ENCODE measurements at regions not wholly inside any gene's neighbourhood (a gene's known extent, or its start where the extent isn't known, plus 50 kb on each side); places are given as distances from the start of the nearest gene placed in this dataset.
"Not testable (repeated sequence)": the region's sequence is repeated elsewhere in the genome, so short reads cannot be mapped to it uniquely, and the experiment has no call there.

GRCh38 chr22:23393199-23393598 is 186.9 kb downstream of the IGLL1 start:
- not testable (repeated sequence) for H3K27ac ChIP-seq (ENCODE audit: low read depth); H3K4me3 ChIP-seq (ENCODE audit: low read depth, low read length); H3K36me3 ChIP-seq (ENCODE audit: insufficient read depth); H3K4me1 ChIP-seq (ENCODE audit: insufficient read depth); DNase-seq (ENCODE audit: extremely low spot score)
- 66% methylated on average over 14 of the region's 14 CpGs for WGBS

DNA sequence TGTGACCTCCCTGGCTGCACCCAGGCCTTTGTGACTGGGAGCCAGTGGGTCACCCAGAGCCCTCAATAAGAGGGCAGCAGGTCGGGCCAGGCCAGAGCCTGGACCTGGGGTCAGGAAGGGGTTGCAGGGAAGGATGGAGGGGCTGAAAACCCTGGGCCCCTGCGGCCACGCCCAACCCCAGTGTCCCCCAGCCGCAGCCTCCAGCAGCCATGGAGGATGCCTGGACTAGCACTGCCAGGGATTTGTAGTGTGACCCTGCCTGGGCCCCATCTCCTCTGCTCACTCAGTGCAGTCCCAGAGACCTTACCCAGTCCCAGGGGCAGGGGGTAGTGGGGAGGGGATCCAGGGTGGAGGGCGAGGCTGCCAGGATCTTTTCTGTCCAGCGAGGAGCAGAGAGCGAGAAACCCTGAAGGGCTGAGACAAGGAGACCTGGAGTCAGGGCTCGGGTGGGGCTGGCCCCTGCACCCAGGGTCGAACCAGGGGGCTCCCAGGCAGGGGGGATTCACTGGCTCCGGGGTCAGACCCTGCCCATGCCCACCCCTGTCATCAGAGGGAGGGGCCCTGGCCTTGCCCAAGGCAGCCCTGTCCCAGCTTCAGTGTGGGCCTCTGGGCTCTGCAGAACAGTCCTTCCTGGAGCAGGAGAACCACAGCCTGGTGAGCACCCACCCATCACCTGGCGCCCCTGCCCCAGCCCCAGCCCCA is 187.5 kb downstream of the IGLL1 start:
- Histone ChIP-seq H3K27ac (ENCODE audit: low read depth) (no peak overlapping the region), H3K4me3 (ENCODE audit: low read depth, low read length) (no peak overlapping the region), H3K4me1 (ENCODE audit: insufficient read depth) (no peaks in the 10 kb centered on the region), H3K36me3 (ENCODE audit: insufficient read depth) (no peaks in the 10 kb centered on the region)
- WGBS = 87% methylated on average over 11 of the region's 11 CpGs
- DNase-seq (ENCODE audit: extremely low spot score) = no peak

DNA sequence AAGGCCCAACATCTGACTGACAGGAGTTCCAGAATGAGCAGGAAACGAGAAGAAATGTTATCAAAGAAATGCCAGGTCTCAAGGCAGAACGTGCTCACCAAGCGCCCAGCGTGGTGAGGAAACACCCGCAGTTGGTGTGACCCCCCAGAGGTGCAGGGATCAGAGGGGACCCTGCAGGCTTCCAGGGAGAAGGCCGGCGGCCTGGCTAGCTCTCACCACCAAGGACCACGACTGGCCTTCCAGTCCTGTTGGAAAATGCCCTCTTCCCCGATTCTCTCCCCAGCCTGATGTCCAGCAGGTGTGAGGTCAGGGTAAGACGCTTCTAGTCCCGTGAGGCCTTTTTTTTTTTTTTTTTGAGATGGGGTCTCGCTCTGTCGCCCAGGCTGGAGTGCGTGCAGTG is 189.1 kb downstream of the IGLL1 start:
- no peaks in the 10 kb centered on the region for H3K4me1 ChIP-seq (ENCODE audit: insufficient read depth)
- 87% methylated on average over 14 of the region's 14 CpGs for WGBS
- no peak for DNase-seq (ENCODE audit: extremely low spot score)

DNA sequence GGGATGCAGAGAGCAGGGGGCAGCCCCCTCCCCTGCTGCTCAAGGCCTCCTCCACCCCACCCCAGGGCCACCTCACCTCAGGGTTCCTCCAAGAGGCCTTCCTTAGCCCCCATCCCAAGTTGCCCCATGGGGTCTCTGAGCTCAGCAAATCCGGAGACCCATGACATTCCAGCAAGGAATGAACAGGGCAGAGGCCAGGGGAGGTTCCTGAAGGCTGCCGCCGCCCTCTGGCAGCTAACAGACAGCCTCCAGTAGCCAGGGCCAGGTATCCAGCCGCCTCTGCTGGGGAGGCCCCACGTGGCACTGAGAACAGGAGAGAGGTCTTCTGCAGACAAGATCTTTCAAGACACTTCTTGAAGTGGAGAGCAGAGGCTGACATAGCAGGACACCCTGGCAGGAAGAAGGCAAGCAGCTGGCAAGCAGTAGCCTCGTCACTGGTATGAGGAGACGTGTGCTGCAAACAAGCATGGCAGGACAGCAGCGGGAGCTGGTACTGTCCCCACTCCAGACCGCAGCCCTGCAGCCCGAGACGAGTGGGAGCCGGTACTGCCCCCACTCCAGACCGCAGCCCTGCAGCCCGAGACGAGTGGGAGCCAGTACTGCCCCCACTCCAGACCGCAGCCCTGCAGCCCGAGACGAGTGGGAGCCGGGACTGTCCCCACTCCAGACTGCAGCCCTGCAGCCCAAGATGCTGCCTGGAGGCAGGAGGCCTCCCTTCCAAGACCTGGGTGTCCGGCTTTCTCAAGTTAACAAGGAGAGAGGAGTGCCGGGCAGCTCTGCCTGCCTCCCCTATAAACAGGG is 190.6 kb downstream of the IGLL1 start:
- WGBS = 56% methylated on average over 21 of the region's 21 CpGs
- no peak for DNase-seq (ENCODE audit: extremely low spot score)
- no peaks in the 10 kb centered on the region for H3K36me3 ChIP-seq (ENCODE audit: insufficient read depth)

More for the DNA sequence above, 189.1 kb downstream of the IGLL1 start:
- H3K4me3 ChIP-seq (ENCODE audit: low read depth, low read length) = no peak overlapping the region
- no peak overlapping the region for H3K27ac ChIP-seq (ENCODE audit: low read depth)
- H3K36me3 ChIP-seq (ENCODE audit: insufficient read depth) = no peaks in the 10 kb centered on the region

DNA sequence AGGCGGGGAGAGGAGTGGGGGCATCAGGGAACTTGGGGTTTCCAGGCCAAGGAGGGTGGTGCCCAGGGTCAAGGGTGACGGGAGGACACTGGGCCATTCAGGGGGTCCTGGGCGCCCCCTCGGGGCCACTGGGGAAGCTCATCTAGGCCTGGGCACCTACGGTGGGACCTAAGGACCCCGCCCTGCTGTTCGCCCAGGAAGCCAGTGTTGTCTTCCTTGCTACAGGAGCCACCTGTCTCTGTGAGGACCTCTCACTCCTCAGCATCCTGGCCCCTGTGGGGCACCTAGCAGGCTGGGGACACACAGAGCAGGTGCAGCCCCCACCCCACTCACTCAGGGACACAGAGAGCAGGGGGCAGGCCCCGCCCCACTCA is 191.6 kb downstream of the IGLL1 start:
- Histone ChIP-seq H3K4me3 (ENCODE audit: low read depth, low read length) (no peak overlapping the region), H3K36me3 (ENCODE audit: insufficient read depth) (no peaks in the 10 kb centered on the region), H3K27ac (ENCODE audit: low read depth) (no peak overlapping the region), H3K4me1 (ENCODE audit: insufficient read depth) (no peaks in the 10 kb centered on the region)
- DNase-seq (ENCODE audit: extremely low spot score) = no peak
- 84% methylated on average over 8 of the region's 8 CpGs for WGBS

More for the DNA sequence above, 190.6 kb downstream of the IGLL1 start:
- Histone ChIP-seq H3K27ac (ENCODE audit: low read depth) (no peak overlapping the region), H3K4me1 (ENCODE audit: insufficient read depth) (no peaks in the 10 kb centered on the region), H3K4me3 (ENCODE audit: low read depth, low read length) (no peak overlapping the region)

DNA sequence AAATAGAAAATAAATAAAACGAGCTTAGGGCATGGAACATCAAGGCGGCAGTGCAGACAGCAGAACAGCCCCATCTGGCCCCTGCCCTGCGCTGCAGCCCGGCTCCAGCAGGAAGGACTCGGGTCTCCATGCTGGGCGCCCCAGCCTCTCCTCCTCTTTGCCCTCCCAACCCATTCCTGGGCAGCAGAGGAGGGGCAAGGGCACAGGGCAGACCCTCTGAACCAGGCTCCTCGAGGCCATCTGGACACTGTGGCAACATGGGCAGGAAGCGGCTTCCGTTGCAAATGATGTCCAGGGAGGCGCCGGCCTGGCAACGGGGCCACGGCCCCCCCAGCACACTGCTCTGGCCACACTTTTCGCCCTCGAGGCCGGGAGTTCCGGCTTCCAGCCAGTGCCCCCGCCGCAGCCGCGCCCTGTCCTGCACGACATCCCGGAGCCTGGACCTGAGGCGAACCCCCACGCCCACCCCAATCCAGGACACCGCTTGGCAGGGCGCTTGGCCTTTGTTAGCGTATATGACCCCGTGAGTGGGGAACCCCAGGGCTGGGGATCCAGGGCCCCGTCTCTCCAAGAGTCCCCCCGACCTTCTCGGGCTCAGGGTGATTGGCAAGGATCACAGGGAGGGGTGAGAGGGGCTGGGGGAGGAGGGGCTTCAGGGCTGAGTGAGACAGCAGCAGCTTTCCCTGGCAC is 192.1 kb downstream of the IGLL1 start:
- Histone ChIP-seq H3K4me3 (ENCODE audit: low read depth, low read length) (no peak overlapping the region), H3K4me1 (ENCODE audit: insufficient read depth) (no peaks in the 10 kb centered on the region), H3K27ac (ENCODE audit: low read depth) (no peak overlapping the region), H3K36me3 (ENCODE audit: insufficient read depth) (no peaks in the 10 kb centered on the region)
- no peak for DNase-seq (ENCODE audit: extremely low spot score)
- WGBS = 84% methylated on average over 32 of the region's 32 CpGs

DNA sequence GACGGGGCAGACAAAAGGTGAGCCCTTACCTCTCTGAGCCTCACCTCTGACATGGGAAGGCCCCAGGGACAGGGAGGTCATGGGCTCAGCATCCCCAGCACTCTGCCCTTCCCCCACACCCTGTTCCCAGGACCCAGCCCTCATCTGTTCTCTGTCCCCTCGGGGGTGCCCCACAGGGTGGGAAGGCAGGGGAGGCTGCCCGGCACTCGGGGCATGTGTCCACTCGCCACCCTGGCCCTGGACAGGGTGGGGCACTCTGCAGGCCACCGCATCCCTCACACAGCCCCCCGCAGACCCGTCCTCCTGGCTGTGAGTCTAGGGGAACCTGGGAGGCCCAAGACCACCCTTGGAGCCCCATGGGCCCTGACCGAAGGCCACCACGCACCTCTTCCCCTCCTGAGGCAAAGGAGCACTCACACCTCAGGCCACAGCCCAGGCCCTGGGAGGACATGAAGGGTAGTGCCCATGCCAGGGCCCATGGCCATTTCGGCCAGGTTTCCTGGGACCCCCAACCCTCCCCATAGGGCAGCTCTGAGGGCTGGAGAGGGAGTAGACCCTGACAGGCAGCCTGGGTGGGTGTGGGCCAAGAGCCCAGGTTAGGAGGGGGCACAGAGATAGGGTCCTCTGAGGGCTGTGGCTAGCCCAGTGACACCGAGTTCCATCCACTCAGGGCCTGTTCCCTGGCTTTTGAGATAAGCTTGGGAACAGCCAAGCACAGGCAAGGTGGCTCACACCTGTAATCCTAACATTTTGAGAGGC is 193.1 kb downstream of the IGLL1 start:
- no peak overlapping the region for H3K4me3 ChIP-seq (ENCODE audit: low read depth, low read length)
- 89% methylated on average over 12 of the region's 12 CpGs for WGBS
- no peaks in the 10 kb centered on the region for H3K4me1 ChIP-seq (ENCODE audit: insufficient read depth)
- no peaks in the 10 kb centered on the region for H3K36me3 ChIP-seq (ENCODE audit: insufficient read depth)
- no peak overlapping the region for H3K27ac ChIP-seq (ENCODE audit: low read depth)
- DNase-seq (ENCODE audit: extremely low spot score) = no peak

DNA sequence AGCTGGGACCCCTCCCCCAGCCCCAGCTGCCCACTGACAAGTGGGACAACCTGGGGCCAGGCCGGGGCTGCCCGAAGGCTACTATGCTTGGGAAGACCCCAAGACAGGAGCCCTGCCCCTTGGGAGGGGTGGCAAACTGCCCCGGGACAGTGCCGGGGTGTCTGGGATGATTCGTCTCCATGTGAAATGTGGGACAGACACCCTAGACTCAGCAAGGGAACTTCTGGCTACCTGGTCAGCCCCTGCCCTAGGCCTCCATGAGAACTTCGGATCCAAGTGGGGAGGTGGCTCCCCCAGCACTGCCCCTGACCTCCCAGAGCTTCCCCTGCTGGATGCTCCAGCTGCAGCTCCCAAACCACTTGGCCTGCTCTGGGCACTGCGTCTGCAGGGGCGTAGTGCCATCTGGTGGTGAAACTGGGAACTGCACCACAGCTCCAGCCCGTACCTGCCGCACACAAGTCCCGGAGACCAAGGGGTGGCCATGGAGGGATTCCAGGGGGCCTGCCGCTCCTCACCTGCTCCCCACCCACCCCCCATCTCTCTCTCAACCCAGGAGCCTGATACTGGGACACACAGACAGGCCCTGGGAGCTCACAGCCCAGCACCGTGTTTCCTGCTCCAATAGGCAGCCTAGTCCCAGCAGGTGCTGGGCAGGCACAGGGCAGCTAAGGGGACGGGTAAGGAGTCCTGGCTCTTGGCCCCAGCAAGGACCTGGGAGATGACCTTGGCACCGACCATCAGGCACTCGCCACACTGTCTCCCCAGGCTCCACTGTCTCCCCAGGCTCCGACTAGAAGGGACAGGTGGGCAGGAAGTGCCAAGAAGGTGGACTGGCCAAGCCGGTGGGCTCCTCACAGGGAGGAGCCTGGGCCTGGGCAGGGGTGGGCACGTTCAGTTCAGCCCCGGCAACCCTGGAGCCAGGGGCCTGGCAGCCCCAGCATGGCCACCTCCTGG is 194.1 kb downstream of the IGLL1 start:
- DNase-seq (ENCODE audit: extremely low spot score) = peak; percentile 51
- H3K36me3 ChIP-seq (ENCODE audit: insufficient read depth) = no peaks in the 10 kb centered on the region
- WGBS = 34% methylated on average over 20 of the region's 20 CpGs
- H3K4me1 ChIP-seq (ENCODE audit: insufficient read depth) = no peaks in the 10 kb centered on the region
- H3K4me3 ChIP-seq (ENCODE audit: low read depth, low read length) = no peak overlapping the region
- H3K27ac ChIP-seq (ENCODE audit: low read depth) = no peak overlapping the region

DNA sequence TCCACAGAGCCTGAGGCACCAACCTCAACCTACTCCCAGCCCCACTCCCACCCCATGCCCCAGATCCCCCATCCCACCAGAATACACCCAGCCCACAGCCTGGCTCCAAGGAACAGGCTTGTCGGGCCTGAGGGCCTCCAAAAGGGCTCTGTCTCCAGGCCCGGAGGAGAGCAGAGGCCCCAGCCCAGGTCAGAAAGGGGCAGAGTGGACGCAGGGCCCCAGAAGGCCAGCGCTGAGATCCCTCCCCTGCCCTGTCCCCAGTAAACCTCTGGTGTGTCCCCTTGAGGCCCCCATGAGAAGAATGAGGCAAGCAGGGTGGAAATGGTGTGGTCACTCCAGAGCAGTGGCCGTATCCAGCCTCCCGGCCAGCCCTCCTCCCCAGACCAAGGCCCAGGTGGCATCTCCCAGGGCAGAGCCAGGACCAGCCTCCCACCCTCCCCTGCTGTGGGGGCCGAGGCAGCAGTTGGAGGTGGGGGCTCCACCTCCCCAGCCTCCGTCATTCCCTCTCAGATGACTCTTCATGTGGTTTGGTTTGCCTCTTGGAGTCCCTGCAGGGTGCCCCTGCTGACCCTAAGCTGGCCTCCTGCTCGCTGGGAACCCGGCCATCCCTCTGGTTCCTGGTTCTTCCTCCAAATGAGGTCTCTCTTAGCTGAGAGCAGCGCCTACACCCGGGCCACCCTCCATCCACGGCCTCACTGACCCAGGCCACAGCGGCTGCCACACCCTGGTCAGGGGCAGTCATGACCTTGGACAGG is 195.0 kb downstream of the IGLL1 start:
- Histone ChIP-seq H3K4me3 (ENCODE audit: low read depth, low read length) (no peak overlapping the region), H3K27ac (ENCODE audit: low read depth) (no peak overlapping the region), H3K4me1 (ENCODE audit: insufficient read depth) (no peaks in the 10 kb centered on the region), H3K36me3 (ENCODE audit: insufficient read depth) (no peaks in the 10 kb centered on the region)
- WGBS = 76% methylated on average over 14 of the region's 14 CpGs
- DNase-seq (ENCODE audit: extremely low spot score) = no peak

DNA sequence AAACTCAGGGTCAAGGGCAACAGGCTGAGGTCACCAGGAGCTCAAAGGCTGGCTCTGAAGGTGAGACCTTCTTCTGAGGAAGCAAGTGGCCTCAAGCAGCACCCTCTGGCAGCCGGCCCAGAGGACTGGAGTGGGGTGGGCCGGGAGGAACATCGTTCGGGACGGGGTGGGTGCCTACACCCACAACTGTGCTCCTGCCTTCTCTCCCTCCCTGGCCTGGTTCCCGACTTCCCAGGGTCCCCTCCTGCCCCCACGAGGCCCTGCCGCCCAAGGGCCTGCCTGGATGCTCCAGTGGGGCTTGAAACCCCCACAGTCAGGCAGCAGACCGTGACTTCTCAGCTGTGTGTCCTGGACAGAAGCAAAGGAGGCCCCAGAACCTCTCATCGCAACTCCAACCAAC is 195.7 kb downstream of the IGLL1 start:
- no peak for DNase-seq (ENCODE audit: extremely low spot score)
- 55% methylated on average over 10 of the region's 10 CpGs for WGBS

DNA sequence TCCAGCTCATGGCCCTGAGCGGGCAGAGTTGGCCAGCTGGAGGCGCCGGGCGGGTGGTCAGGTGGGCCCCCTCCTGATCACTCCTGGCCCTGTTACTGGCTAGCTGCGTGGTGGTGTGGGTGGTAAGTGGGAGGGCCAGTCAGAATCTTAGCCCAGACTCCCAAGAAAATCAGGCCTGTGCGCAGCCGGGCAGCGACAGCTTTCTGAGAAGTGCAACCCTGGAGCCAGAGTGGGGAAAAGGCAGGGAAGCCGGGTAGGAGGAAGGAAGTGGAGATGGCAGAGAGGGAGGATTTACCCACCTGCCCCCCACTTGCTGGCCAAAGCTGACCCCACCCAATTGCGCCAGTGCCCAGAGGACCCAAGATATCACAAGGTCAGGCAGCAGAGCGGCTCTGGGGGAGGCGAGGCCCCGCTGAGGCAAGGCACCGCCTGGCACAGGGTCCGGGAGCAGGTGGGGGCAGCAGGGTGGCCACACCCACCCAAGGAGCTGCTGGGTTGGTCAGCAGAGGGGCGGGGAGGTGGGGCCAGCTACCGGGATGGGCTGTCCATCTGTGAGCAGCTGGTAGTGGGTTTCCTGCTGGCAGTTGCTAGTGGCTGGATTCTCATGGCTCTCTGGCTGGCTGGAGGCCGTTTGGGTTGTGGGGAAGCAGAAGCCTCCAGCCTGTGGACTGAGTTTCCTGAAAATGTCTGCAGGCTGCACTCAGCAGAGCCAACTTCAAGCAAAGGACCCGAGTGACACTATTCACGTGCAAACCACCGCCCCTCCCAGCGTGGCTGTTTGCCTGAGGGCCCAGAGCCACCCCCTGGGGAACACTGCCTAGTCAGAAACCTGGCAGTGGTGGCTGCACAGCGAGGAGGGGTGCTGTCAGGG is 196.4 kb downstream of the IGLL1 start:
- no peak overlapping the region for H3K27ac ChIP-seq (ENCODE audit: low read depth)
- H3K36me3 ChIP-seq (ENCODE audit: insufficient read depth) = no peaks in the 10 kb centered on the region
- 48% methylated on average over 23 of the region's 23 CpGs for WGBS
- no peak for DNase-seq (ENCODE audit: extremely low spot score)
- H3K4me3 ChIP-seq (ENCODE audit: low read depth, low read length) = no peak overlapping the region
- H3K4me1 ChIP-seq (ENCODE audit: insufficient read depth) = no peaks in the 10 kb centered on the region

More for the DNA sequence above, 195.7 kb downstream of the IGLL1 start:
- H3K4me3 ChIP-seq (ENCODE audit: low read depth, low read length) = no peak overlapping the region
- no peaks in the 10 kb centered on the region for H3K4me1 ChIP-seq (ENCODE audit: insufficient read depth)
- H3K36me3 ChIP-seq (ENCODE audit: insufficient read depth) = no peaks in the 10 kb centered on the region
- H3K27ac ChIP-seq (ENCODE audit: low read depth) = no peak overlapping the region
